Rectal smooth muscle tissue (tissue), 1 donor: ENCODE measurements at regions not wholly inside any gene's neighbourhood (a gene's known extent, or its start where the extent isn't known, plus 50 kb on each side); places are given as distances from the start of the nearest gene placed in this dataset.

Experiments
- H3K27ac ChIP-seq: one replicate; pipeline ENCODE4 v1.7.0; 2013; ENCODE audit warnings: low read depth, low read length, inconsistent platforms
- H3K27me3 ChIP-seq: one replicate; pipeline ENCODE4 v1.7.0; 2013; ENCODE audit warnings: low read length; ENCODE audit not compliant: control insufficient read depth, insufficient read depth
- H3K36me3 ChIP-seq: one replicate; pipeline ENCODE4 v1.7.0; 2013; ENCODE audit warnings: low read length; ENCODE audit not compliant: control insufficient read depth, insufficient read depth
- H3K4me1 ChIP-seq: one replicate; pipeline ENCODE4 v1.7.0; 2013; ENCODE audit warnings: low read length; ENCODE audit not compliant: control insufficient read depth, insufficient read depth
- H3K4me3 ChIP-seq: one replicate; pipeline ENCODE4 v1.7.0; 2013; ENCODE audit warnings: low read length
- H3K9ac ChIP-seq: one replicate; pipeline ENCODE4 v1.7.0; 2013; ENCODE audit warnings: low read length

- Histone ChIP-seq H3K9ac (no peak overlapping the region), H3K4me1 (no peaks in the 10 kb centered on the region), H3K36me3 (no peaks in the 10 kb centered on the region), H3K27ac (no peak overlapping the region), H3K27me3 (no peaks in the 10 kb centered on the region), H3K4me3 (no peak overlapping the region)
These were observed 64.2 kb downstream of the DACT2 start for GRCh38 chr6:168255283-168255881.

- Histone ChIP-seq H3K4me3 (no peak overlapping the region), H3K9ac (no peak overlapping the region), H3K4me1 (no peaks in the 10 kb centered on the region), H3K27me3 (no peaks in the 10 kb centered on the region), H3K27ac (no peak overlapping the region), H3K36me3 (no peaks in the 10 kb centered on the region)
These were observed 67.3 kb downstream of the DACT2 start for GRCh38 chr6:168252267-168252666.

DNA sequence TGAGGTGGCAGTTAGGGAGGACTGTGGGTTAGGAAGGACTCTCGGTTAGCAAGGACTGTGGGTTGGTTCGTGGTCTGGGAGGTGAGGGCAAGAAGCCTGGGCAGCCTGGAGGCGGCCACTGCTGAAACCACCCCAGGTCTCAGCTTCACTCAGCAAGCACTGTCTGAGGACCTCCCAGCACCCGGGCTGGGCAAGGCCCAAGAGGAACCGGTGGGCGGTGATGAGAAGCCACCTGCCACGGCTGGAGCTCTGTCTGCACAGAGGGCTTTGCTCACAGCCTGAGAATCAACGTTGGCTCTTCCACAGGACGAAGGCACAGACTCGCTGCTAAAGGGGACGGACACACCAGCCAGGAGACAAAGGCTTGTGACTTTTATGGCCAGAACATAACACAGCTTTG, 69.3 kb downstream of the DACT2 start:
- Histone ChIP-seq H3K9ac (no peak overlapping the region), H3K4me1 (no peaks in the 10 kb centered on the region), H3K36me3 (no peaks in the 10 kb centered on the region), H3K27me3 (no peaks in the 10 kb centered on the region), H3K27ac (no peak overlapping the region), H3K4me3 (no peak overlapping the region)

GRCh38 chr6:168249746-168250145, 69.8 kb downstream of the DACT2 start:
- Histone ChIP-seq H3K4me3 (no peak overlapping the region), H3K4me1 (no peaks in the 10 kb centered on the region), H3K27ac (no peak overlapping the region), H3K27me3 (no peaks in the 10 kb centered on the region), H3K9ac (no peak overlapping the region), H3K36me3 (no peaks in the 10 kb centered on the region)

DNA sequence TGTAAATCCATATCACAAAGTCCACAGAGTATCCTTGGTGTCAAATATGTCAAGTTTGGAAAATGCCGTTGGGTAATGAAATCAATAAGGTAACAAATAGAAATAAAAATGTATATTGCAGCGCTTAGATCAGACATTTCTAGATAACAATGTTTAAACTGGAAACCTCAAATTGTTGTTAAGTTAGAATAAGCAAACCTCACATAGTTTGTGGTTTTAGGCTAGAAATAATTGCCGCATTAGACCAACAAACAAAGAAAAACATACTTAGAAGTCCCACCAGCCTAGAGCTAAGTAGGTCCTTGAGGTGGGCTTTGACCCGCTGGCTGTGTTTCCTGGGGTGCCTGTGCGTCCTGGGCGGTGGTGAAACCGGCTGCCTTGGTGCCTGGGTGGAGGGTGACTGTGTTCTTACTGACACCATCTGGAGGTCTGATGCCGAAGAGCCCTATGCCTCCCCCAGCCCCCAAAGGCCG, 71.4 kb downstream of the DACT2 start:
- H3K4me1 ChIP-seq = no peaks in the 10 kb centered on the region
- no peaks in the 10 kb centered on the region for H3K27me3 ChIP-seq
- H3K4me3 ChIP-seq = no peak overlapping the region
- no peaks in the 10 kb centered on the region for H3K36me3 ChIP-seq
- no peak overlapping the region for H3K27ac ChIP-seq
- H3K9ac ChIP-seq = no peak overlapping the region

- H3K36me3 ChIP-seq = no peaks in the 10 kb centered on the region
- no peaks in the 10 kb centered on the region for H3K4me1 ChIP-seq
- no peak overlapping the region for H3K4me3 ChIP-seq
- no peak overlapping the region for H3K9ac ChIP-seq
- H3K27me3 ChIP-seq = no peaks in the 10 kb centered on the region
- no peak overlapping the region for H3K27ac ChIP-seq
These were observed 72.0 kb downstream of the DACT2 start for GRCh38 chr6:168247443-168248147.

DNA sequence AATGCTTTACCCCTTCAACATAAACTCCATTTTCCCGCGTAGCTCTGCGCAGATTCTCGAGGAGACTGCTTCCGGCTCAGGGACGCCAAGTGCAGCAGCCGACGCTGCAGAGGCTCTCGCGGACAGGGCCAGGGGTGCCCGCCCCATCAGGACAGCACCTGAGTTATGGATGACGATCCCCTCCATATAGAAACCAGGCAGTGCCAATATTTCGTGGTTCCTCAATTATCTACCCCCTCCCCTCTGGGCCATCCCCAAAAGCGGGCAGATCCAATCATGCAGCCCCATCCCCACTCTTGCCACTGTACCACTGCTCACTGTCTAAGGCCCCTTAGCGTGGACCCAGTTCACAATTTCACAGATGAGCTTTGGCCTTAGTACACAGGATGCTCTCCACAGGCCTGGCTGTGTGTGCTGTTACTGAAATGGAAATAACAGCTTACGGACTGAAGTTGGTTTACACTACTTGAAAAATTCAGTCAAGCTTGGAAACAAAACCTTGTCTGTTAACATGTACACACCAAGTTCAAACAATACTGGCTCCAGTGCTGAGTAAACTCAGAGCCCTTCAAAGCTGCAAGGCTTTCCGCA, 74.5 kb downstream of the DACT2 start:
- Histone ChIP-seq H3K27me3 (no peaks in the 10 kb centered on the region), H3K36me3 (no peaks in the 10 kb centered on the region), H3K27ac (no peak overlapping the region), H3K4me3 (no peak overlapping the region), H3K4me1 (no peaks in the 10 kb centered on the region), H3K9ac (no peak overlapping the region)

GRCh38 chr6:168243812-168244376, 75.7 kb downstream of the DACT2 start:
- Histone ChIP-seq H3K27me3 (no peaks in the 10 kb centered on the region), H3K36me3 (no peaks in the 10 kb centered on the region), H3K4me3 (no peak overlapping the region), H3K27ac (no peak overlapping the region), H3K9ac (no peak overlapping the region), H3K4me1 (no peaks in the 10 kb centered on the region)

DNA sequence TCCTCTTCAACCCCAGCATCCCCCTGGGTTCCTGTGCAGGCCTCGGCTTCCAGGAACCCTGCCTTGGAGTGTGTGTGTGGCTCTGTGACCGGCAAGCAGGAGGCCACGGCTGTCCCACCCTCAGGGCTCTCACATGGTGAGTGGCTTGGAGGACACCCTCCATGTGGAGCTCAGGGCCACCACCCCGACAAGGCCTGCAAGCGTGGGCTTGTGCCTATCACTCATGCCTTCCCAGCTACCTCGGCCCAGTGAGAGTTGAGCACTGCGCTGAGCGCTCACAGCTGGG, 76.7 kb downstream of the DACT2 start:
- Histone ChIP-seq H3K9ac (no peak overlapping the region), H3K27me3 (no peaks in the 10 kb centered on the region), H3K4me1 (no peaks in the 10 kb centered on the region), H3K36me3 (no peaks in the 10 kb centered on the region), H3K27ac (no peak overlapping the region), H3K4me3 (no peak overlapping the region)

- Histone ChIP-seq H3K27ac (no peak overlapping the region), H3K4me3 (no peak overlapping the region)
These were observed 77.3 kb downstream of the DACT2 start for GRCh38 chr6:168242111-168242939.

DNA sequence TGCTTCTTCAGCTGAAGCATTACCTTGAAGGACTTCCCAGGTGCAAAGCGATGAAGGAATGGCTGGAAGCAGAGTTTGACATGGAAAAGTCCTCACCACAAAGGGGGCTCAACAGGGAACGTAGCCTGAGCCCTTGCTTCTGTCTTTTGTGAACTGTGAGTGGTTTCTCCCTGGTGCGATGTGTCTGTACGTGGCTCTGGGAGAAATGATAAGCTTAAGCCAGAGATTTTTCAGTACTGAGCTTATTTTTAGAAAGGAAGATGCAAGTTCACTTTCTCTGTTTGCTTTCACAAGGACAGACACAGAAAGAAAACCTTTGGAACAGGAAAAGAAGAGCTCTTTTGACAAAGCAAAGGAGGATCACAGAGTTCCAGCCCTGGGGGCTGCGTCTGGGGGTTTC, 79.4 kb downstream of the DACT2 start:
- no peak overlapping the region for H3K4me3 ChIP-seq
- H3K9ac ChIP-seq = no peak overlapping the region

More at GRCh38 chr6:168242111-168242939, 77.3 kb downstream of the DACT2 start:
- Histone ChIP-seq H3K36me3 (no peaks in the 10 kb centered on the region), H3K27me3 (no peaks in the 10 kb centered on the region), H3K9ac (no peak overlapping the region), H3K4me1 (no peaks in the 10 kb centered on the region)

DNA sequence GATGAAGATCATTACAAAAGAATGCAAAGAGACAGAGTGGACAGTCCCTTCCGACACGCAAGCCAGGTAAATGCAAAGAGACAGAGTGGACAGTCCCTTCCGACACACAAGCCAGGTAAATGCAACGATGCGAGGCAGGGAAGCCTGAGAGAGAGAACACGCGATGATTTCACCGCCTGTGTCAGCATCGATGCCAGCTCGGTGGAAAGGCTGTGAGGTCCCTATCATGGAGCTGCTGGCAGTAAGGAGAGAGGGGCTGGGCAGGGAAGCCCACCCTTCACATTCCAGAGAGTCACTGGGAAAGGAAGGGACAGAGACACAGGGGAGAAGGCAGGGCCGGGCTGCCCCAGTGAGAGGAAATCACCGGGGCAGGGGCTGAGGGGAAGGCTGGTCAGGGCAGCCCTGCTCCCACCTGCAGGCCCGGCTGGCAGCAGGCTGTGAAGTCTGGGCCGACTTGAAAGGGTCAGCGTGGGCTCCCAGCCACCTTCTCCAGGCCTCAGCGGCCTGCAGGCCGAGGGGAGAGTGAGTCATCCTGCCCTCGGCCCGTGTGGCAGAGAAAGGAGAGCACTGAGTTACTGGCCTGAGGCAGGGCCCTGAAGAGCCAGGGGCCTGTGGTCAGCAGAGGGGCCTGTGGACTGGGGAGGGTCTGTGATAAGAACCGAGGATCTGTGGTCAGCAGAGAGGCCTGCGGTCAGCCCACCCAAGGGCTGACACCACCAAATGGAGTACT, 80.4 kb downstream of the DACT2 start:
- H3K4me3 ChIP-seq = no peak overlapping the region

More for the DNA sequence above, 79.4 kb downstream of the DACT2 start:
- H3K27me3 ChIP-seq = no peaks in the 10 kb centered on the region
- no peaks in the 10 kb centered on the region for H3K36me3 ChIP-seq
- no peak overlapping the region for H3K27ac ChIP-seq
- no peaks in the 10 kb centered on the region for H3K4me1 ChIP-seq

More for the DNA sequence above, 80.4 kb downstream of the DACT2 start:
- Histone ChIP-seq H3K9ac (no peak overlapping the region), H3K27me3 (no peaks in the 10 kb centered on the region), H3K27ac (no peak overlapping the region), H3K36me3 (no peaks in the 10 kb centered on the region), H3K4me1 (no peaks in the 10 kb centered on the region)
